ENCODE measurements at regions not wholly inside any gene's neighbourhood (a gene's known extent, or its start where the extent isn't known, plus 50 kb on each side); places are given as distances from the start of the nearest gene placed in this dataset.

- Histone ChIP-seq H3K4me1 (ENCODE audit: control insufficient read depth, insufficient read depth, low read length) (no peaks in the 10 kb centered on the region), H4K91ac (ENCODE audit: insufficient read depth, low read depth, low read length) (no peak overlapping the region), H2AFZ (replicated peaks; ENCODE audit: low read length, poor library complexity) (no peak overlapping the region), H3K4ac (ENCODE audit: low read depth, low read length) (no peak overlapping the region), H3K4me2 (ENCODE audit: low read depth, low read length) (no peak overlapping the region), H2BK120ac (ENCODE audit: low read depth, low read length) (no peak overlapping the region), H3K4me3 (ENCODE audit: insufficient read depth, low read depth, low read length) (no peak overlapping the region), H2AK9ac (replicated peaks; ENCODE audit: low read depth, low read length, poor library complexity) (no peak overlapping the region), H3K9me3 (ENCODE audit: control insufficient read depth, insufficient read depth, low read length) (no peaks in the 10 kb centered on the region), H2BK5ac (ENCODE audit: low read depth, low read length, poor library complexity, severe bottlenecking) (no peak overlapping the region), H3K18ac (ENCODE audit: low read depth, low read length) (no peak overlapping the region), H3K36me3 (ENCODE audit: control insufficient read depth, insufficient read depth, low read length) (no peaks in the 10 kb centered on the region), H3K27me3 (ENCODE audit: control insufficient read depth, insufficient read depth, low read length) (no peaks in the 10 kb centered on the region), H2AK5ac (ENCODE audit: low read depth, low read length) (no peak overlapping the region), H4K5ac (ENCODE audit: low read depth, low read length) (no peak overlapping the region), H3K23ac (ENCODE audit: low read depth, low read length) (no peak overlapping the region), H4K8ac (ENCODE audit: low read depth in 2 of 2, low read length in 2 of 2) (no peak overlapping the region), H3K27ac (ENCODE audit: insufficient read depth, low read length) (no peak overlapping the region), H4K20me1 (ENCODE audit: insufficient read depth, low read length) (no peaks in the 10 kb centered on the region), H3K9me1 (ENCODE audit: insufficient read depth, low read length) (no peaks in the 10 kb centered on the region), H2BK20ac (ENCODE audit: low read depth, low read length) (no peak overlapping the region), H3K56ac (ENCODE audit: extremely low read depth, insufficient read depth, low read length) (no peak overlapping the region), H3K14ac (replicated peaks; ENCODE audit: low read depth, low read length) (no peak overlapping the region), H2BK15ac (ENCODE audit: low read depth, low read length) (no peak overlapping the region), H3K9ac (ENCODE audit: low read depth, low read length) (no peak overlapping the region), H3K79me1 (ENCODE audit: low read depth in 1 of 2, low read length in 2 of 2) (no peaks in the 10 kb centered on the region)
- in situ Hi-C loops (cut with MboI; ENCODE audit: low sequenced_read_pairs) (no loop called here), dilution Hi-C loops (cut with HindIII; ENCODE audit: low sequenced_read_pairs, unreplicated experiment) (no loop called here), intact Hi-C loops (cut with micrococcal nuclease) (no loop called here)
- no peak for ATAC-seq (ENCODE audit: low read depth)
- TF ChIP-seq CTCF (conservative IDR thresholded peaks at IDR 0.05; ENCODE audit: low read depth, low read length), result no peak
- no peak for TF ChIP-seq FOS (IDR thresholded peaks at IDR 0.05; ENCODE audit: low read depth, low read length)
- no peak for TF ChIP-seq CEBPB (IDR thresholded peaks at IDR 0.05; ENCODE audit: low read depth, low read length)
- no peak for TF ChIP-seq NFE2L2 (IDR thresholded peaks at IDR 0.05; ENCODE audit: low read depth, low read length)
- TF ChIP-seq POLR2A (IDR thresholded peaks at IDR 0.05; ENCODE audit: low read depth, low read length), result no peak
- no peak for TF ChIP-seq RCOR1 (IDR thresholded peaks at IDR 0.05; ENCODE audit: insufficient replicate concordance, low read length)
- TF ChIP-seq ELK1 (IDR thresholded peaks at IDR 0.05; ENCODE audit: borderline replicate concordance, low read depth, low read length), result no peak
- TF ChIP-seq, protein P1, sequence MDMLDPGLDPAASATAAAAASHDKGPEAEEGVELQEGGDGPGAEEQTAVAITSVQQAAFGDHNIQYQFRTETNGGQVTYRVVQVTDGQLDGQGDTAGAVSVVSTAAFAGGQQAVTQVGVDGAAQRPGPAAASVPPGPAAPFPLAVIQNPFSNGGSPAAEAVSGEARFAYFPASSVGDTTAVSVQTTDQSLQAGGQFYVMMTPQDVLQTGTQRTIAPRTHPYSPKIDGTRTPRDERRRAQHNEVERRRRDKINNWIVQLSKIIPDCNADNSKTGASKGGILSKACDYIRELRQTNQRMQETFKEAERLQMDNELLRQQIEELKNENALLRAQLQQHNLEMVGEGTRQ (IDR thresholded peaks at IDR 0.05; ENCODE audit: low read depth, low read length), result no peak
- POLR2A ChIA-PET (ENCODE audit: unreplicated experiment), result no interaction called here
- no TSS peak for BruUV-seq (replicated peaks)
- WGBS, 2 experiments (ENCODE audit: extremely low coverage in 2 of 2, insufficient read length in 1 of 2), result 18% methylated on average over 3 of the region's 6 CpGs; no CpG with 5 or more reads in 1 of the 2 experiments
- CTCF ChIA-PET, result no interaction called here
- DNase-seq, result no peak
These were observed 92.2 kb upstream of the SFSWAP start for GRCh38 chr12:131618701-131619100.

Measured in IMR-90 (cell line).